NAMALWA (cell line): ENCODE measurements at regions not wholly inside any gene's neighbourhood (a gene's known extent, or its start where the extent isn't known, plus 50 kb on each side); places are given as distances from the start of the nearest gene placed in this dataset.

ENCODE experiments used
- DNase-seq: peaks from one replicate; pipeline ENCODE4 v3.0.0-alpha.2; 2015; ENCODE audit warnings: low spot score

DNA sequence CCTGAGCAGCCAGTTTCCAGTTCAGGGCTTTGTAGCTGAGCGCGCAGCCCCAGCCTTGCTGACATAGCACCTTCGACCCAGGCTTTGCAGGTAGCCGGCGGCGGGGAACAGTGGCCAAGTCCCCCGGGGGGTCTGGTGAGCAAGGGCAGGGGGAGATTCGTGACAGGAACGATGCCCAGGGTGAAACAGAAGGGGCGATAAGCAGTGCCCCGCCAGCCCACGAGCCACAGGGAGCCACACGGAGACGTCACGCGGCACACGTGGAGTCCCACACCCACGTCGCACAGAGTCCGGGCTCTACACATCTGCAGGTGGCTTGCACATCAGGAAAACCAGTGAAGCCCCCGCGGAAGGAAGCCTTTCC lies 127.2 kb downstream of the SOX1 start:
- DNase-seq: no peak

DNA sequence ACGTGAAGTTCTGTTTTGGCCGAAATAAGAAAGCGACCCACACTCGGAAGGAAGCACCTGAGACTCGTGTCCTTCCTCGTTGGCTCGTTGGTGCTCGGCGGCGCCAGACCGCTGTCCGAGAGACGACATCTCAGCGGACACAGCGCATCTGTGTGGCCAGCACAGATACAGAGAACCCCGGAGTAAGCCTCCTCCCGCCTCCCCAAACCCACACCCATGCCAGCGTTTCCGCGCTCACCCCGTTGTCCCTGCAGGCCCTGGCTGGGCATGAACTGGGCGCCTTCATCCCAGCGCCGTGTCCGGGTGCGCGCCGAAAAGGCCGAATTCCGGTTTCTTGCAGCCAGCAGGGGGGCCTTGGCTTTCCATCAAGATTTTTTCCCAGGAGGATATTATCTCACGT lies 127.6 kb downstream of the SOX1 start:
- DNase-seq: no peak

DNA sequence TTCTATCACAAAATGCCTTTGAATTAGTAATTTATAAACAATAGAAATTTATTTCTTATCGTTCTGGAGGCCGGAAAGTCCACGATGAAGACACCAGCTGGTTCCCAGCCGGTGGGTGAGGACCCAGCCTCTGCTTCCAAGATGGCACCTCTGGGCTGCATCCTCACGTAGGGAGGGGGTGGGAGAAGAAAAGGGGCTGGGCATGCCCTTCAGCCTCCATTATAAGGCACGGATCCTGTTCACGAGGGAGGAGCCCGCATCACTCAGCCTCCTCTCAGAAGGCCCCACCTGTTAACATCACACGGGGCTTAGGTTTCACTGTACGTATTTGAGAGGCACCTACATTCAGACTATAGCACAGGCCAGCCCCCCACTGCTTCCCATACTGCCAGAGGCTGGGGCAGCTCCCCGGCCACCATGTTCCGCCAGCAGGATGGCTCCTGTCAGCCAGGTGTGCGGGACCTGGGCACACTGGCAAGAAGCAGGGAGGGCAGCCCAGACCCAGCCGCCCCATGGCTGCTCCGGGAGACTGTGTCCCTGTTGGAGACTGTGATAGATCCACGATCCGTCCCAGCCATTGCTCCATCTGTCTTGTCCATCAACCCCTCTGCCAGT lies 131.6 kb downstream of the SOX1 start:
- DNase-seq: no peak

DNA sequence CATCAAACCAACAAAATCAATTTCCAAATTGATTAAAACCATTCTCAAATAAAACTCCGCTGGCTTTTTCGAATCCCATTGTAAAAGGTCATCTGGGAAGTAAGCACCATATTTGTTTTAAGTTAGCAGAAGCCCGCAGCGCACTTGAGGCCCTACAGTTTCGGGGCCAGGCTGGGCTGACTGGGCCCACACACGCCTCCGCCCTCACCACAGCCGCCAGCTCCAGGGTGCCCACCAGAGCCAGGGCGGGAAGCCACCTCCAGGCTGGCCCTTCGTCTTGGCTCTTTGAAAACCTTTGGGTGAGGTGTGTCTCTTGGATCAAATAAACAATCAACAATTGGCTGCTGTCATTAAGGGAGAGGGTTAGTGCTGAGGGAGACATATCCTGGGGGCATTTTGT lies 133.3 kb downstream of the SOX1 start:
- DNase-seq: no peak

DNA sequence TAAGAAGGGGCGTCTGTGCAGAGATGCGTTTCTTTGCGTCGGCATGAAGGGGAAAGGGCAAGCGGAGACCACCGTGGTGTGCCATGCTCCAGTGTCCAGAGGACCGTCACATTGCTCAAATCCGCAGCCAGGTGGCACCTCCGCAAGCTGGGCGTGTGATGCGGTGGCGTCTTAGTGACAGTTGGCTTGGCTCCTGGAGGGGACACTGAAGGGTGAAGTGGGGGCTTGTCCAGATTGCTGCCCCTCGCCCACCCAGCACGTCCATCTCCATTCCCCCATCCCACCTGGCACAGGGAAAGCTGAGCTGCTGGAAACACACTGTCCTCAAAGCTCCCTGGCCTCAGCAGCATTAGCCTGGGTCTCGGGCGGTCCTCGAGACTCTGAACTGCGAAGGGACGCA lies 135.3 kb downstream of the SOX1 start:
- no peak for DNase-seq

DNA sequence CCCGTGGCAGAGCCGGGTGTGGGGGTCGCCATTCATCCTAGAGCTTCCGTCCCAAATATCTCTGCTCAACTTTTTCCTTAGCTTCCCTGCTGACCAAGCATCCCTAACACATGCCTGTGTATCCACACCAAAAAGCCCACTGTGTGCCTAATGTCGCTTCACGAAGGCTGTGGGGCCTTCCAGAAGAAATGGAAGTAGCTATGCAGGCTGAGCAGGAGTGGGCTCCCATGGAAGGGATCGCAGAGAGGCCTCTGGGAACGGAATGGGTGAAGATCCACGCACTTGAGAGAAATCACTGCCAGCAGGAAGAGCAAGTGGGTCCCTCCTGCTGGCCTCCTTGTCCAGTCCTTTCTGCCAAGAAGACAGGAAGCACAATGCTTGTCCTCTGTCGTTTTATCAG lies 136.0 kb downstream of the SOX1 start:
- DNase-seq: no peak

DNA sequence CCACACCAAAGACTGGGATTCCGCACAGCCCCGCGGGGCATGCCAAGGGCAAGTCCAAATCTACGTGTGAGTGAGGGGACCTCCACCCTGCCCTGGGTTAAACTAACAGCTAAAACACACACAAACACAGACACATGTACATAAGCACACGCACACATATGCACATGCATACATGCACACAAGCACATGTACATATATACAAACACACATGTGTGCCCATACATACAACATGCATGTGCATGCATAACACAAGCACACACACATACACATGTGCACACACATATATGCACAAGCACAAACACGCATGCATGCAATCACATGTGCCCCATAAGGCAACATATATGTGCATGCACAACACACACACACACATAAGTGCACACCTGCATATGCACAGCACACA lies 136.7 kb downstream of the SOX1 start:
- DNase-seq: no peak

DNA sequence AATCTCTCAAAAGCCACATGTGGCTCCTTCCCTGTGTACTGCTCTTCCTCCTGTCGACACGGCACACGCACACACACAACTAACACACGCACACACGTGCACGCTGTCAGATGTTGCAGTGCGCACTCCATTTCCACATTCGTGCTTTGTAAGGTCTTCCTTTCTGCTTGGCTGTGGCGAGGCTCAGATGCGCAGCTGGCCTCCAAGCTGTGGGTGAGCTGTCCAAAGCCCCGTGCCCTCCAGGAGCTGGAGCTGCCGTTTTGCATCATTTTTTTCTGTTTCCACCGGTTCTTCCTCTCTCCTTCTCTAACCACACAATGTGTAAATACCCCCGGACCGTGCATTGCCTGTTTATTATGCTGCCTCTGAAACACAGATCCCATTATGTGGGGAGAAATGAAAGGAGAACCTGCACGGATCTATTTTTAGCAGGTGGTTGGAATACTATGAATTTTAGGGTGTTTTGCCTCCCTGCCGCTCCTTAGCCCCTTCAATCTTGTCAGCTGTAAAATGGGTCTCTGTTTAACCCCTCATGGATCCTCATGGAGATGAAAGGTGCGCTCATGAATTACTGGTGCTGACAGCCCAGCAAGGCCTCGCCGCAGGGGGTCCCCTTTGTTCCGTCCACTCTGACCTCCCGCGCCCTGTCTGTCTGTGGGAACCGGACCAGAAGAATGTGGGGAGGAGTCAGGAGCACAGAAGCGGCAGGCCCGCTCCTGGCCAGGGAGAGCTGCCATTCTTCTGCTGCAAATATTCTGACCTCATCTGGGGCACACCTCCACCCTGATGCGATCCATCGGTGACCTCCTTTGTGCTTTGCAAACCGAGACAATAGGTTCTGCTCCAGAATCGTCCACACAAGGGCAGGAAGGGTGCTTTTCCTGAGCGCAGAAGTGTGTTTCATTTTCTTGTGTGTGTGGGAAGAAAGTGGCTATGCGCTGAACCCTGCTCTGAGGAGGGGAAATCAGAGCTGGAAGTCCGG lies 137.7 kb downstream of the SOX1 start:
- no peak for DNase-seq

DNA sequence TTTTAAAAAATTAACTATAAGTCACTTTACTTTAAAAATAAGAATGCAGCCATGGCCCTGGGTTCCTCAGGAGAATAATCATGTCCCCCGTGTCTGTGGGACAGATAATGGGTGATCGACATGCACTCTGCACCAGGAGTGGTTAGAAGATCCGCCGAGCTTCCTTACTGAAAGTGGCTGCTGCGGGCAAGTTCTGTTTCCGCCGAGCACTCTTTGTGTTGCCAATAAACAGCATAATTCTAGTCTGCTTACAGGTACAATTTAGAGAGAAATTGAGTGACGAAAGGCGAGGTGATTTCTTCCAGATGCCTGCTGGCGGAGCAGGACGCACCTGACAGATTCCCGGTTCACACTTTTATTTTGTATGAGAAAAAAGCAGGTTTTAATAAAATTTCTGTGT lies 139.0 kb downstream of the SOX1 start:
- DNase-seq: no peak

DNA sequence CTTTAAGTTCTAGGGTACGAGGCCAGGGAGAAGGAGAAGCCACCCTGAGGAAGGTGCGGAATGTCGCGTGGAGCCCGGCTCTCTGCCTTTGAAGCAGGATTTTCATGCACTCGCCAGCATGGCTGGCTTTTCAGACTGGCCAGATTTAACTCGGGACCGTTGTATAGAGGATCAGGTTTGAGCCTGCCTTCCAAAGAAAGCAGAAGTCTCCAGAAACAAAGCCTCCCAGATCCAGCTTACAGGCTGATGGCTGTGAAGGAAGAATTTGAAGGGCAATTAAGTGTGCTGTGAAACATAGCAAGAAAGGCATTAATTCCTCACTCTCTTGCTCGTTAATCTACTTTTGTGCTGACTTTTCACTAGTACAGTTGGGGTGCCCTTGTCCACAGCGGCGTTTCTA lies 140.2 kb downstream of the SOX1 start:
- no peak for DNase-seq

DNA sequence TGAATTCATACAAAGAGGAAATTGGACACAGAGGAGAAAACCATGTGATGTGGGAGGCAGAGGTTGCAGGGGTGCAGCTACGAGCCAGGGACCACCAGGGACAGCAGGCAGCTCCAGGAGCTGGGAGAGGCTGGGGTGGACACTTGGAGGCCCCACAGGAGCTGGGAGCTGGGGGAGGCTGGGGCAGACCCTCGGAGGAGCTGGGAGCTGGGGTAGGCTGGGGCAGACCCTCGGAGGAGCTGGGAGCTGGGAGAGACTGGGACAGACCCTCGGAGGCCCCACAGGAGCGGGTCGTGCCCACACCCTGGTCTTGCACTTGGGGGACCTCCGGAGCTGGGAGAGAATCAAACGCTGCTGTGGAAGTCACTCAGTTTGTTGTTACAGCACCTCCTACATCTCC lies 141.7 kb downstream of the SOX1 start:
- no peak for DNase-seq

DNA sequence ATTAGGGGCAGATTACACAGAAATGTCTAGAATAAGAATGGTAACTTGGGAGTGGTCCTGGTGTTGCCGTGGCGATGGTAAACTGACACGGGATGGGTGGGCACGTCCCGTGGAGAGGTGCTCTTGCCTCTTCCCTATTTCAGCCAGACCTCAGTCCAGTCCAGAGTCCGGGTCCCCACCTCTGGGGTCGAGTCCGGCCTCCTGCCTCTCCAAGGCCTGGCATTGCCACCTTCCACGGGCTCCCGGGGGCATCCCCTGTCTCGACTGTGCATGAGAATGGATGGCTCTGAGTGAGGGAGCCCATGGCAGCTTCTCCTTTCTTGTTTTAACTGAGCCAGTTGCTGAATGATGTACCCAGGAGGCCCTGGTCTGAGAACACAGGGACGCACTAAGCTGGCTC lies 142.3 kb downstream of the SOX1 start:
- DNase-seq: no peak

DNA sequence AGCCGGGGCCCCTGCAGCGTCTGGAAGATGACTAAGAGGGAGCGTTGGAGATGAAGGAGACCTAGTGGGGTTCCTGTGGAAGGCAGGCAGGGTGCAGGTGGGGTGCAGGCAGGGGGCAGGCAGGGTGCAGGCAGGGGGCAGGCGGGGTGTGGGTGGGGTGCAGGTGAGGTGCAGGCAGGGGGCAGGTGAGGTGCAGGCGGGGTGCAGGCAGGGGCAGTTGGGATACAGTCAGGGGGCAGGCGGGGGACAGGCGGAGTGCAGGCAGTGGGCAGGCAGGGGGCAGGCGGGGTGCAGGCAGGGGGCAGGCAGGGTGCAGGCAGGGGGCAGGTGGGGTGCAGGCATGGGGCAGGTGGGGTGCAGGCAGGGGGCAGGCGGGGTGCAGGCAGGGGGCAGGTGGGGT lies 142.8 kb downstream of the SOX1 start:
- DNase-seq: no peak

DNA sequence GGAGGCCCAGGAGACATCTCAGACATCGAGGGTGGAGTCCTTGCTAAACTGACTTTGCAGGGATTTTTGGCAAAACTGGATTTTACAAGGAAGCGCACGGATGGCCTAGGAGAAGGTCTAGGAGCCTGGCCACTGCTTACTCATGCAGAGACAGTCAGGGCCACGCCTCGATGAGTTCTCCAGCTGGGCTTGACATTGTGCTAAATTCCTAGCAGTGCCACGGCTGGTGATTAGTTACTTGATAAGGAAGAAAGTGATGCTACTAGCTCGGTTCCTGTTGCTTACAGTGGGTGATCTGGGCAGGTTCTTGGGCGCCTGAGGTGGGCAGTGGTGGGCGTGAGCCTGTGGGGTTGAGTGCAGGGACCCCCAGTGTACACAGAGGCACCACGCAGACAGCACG lies 143.4 kb downstream of the SOX1 start:
- DNase-seq: no peak

DNA sequence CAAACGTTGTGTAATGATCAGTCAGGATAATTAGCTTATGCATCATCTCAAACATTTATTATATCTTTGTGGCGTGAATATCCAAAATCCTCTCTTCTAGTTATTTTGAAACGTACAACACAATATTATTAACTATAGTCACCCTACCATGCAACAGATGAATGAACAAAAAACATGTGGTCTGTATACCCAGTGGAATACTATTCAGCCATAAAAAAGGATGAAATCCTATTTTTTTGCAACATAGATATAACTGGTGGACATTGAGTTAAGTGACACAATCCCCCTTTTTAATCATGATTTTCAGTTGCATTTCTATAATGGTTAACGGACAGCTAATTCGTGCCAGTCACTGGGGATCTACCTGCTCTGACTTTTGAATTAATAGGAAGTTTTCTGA lies 145.6 kb downstream of the SOX1 start:
- no peak for DNase-seq

DNA sequence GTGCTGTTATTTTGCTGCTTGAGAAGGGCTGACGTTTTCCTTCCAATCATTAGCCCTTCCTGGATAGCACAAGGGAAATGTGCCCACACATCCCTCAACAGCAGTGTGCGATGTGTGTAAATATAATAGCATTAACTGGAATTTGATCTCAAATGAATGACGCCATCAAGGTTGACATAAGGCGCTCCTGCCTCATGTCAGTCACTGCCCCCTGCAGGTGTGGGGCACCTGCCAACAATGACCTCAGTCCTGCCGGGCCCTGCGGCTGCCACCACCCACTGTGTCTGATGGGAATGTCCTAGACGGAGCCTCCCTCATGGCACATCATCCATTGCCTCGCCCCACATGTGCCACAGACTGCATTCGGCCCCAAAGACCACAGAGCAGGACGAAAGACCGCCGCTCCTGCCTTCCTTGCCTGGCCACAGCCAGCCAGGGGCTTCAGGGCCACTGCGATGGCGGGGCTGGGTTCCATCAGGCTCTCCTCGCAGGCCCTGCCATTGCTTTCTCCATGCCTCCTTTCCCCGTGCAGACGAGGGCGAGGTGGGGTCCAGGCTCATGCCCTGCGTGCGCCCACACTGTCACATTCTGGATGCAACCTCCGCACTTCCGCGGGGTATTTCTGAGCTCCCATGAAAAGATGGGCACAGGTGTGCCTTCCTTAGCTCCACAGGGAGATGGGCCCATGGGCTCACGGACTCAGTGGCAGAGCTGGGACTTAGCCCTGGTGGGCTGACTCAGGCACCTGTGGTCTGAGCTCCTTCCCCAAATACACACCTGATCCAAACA lies 146.7 kb downstream of the SOX1 start:
- no peak for DNase-seq

DNA sequence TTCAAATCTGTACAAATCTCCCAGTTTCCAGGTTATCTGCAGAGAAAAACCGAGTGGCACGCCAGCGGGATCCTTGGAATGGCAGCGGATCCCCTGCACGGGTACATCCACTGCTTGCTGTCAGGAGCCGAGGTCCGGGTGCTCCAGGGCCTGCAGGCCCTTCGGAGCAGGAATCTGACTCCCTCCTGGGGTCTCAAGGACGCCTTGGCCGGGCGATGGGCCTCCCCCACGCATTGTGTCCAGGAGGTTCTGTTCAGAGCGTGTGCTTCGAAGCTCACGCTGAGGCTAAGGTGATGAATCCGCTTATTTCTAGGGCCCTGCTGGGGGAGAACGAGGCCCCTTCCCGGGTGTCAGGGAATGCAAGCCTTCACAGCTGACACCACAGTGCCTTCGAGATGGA lies 148.9 kb downstream of the SOX1 start:
- DNase-seq: no peak

DNA sequence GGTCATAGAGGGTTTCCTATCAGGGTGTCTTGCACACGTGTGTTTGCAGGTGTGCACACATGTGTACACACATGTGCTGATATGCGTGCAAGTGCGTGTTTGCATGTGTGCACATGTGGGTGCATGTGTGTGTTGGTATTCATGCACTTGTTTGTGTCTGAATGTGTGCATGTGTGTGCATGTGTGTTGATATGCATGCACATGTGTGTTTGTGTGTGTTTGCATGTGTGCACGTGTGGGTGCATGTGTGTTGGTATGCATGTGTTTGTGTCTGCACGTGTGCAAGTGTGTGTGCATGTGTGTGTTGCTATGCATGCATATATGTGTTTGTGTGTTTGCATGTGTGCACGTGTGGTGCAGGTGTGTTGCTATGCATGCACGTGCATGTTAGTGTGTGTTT lies 150.5 kb downstream of the SOX1 start:
- no peak for DNase-seq

DNA sequence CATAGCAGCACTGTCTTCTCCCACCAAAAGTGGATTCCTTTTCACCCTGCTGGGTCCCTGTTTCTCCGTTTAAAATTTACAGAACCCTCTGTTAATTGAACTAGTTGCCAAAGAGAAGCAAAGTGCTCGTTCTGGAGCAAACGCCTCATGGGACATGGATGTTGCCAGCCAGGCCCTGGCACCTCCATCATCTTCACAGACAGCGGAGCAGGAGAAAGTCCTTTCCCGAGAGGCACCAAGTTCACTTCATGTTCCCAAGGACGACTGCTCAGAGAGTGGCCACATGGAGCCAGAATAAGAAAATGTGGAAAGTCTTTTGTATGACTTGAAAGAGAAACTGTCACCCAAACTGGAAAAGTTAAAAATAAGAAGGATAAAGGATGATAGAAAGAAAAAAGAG lies 151.5 kb downstream of the SOX1 start:
- DNase-seq: no peak

DNA sequence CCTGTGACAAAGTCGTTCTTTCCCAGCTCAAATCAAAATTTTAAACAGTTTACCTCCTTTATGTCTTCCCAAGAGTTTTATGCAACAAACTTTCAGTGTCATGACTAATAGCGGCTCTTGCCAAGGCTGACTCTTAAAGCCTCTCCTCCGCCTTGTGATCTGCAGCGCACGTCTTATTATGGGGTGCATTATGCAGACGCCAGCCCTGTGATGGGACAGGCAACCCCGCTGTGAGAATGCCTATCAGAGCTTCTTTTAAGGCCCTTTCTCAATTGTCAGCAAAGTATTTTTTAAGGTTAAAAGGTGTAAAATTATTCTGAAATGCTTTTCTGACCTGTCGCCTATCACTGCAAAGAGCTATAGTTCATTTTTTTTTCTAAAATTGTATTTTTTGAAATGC lies 152.8 kb downstream of the SOX1 start:
- DNase-seq: no peak

DNA sequence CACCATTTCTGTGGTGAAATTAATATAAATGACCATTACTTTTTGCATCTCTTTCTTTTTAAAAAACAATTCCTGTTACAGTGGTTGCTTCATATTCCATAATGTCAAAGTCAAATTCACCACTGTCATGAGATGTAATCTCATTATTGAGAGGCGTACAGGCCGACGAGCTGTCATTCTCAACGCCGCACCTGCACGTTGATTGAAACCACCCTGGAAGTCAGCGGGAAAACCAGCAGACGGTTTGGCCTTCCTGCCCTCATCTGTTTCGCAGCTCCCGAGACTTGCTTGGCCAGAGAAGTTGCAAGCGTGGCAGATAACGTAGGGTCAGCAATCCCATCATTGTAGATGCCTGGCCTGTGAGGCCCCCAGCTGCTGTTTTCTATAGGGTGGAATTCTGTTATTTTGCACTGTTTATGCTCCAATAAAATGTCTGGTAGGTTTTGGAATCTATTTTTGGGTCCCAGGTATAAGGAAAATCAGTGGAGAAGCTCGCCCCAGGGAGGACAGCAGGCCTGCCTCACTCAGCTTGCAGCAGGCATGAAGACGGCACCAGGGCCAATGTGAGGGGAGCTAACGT lies 153.4 kb downstream of the SOX1 start:
- DNase-seq: no peak

DNA sequence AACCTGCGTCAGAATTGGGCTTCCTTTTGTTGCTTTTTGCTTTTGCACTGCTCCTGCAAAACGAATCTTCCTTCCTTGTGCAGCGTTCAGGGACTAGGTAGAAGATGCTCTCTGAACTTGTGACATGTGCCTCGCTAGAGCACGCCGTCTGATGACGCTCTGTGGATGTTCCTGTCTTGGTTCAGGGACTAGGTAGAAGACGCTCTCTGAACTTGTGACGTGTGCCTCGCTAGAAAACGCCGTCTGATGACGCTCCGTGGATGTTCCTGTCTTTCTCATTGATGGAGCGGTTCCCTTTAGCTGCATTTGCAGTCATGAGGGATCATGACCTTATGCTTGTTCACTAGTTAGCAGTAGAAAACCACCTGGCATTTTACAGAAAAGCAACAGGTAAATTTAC lies 154.0 kb downstream of the SOX1 start:
- DNase-seq: no peak

DNA sequence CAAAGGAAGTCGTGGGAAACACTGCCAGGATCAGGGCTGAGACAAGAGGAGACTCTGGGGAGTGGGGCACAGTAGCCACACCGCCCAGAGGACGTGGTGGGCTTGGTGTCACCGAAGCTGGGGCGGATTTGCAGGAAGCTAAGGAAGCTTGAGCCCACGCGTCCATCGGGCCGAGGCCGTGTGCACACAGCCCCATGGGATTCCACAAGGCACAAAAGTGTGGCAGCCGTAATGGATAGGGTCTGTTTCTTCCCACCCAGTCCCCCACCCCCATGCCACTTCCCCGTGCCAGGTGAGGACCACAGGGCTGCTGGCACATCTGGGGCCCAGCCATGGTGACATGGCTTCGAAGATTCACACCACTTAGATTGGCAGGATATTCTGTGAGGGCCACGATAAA lies 153.2 kb upstream of the SPACA7 start:
- no peak for DNase-seq
